ENCODE measurements at regions not wholly inside any gene's neighbourhood (a gene's known extent, or its start where the extent isn't known, plus 50 kb on each side); places are given as distances from the start of the nearest gene placed in this dataset.
"Not testable (repeated sequence)": the region's sequence is repeated elsewhere in the genome, so short reads cannot be mapped to it uniquely, and the experiment has no call there.

DNA sequence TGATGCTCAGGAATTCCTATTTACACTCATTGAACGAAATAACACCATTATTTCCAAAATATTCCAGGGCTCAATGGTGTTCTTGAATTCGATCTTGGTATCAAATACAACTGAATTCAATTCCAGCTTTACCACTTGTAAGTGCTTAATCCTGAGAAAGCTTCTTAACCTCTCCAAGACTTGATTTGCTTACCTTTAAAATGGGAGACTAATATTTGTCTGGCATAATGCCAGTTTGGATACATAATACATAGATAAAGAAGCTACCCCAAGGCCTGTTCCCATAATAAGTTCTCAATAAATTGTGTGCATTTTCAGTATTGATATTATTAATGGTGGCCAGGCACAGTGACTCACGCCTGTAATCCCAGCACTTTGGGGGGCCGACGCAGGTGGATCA lies 368.9 kb upstream of the MAF start:
- DNase-seq = no peak

- DNase-seq = no peak
Observed at GRCh38 chr16:79966226-79966625, 365.7 kb upstream of the MAF start.

DNA sequence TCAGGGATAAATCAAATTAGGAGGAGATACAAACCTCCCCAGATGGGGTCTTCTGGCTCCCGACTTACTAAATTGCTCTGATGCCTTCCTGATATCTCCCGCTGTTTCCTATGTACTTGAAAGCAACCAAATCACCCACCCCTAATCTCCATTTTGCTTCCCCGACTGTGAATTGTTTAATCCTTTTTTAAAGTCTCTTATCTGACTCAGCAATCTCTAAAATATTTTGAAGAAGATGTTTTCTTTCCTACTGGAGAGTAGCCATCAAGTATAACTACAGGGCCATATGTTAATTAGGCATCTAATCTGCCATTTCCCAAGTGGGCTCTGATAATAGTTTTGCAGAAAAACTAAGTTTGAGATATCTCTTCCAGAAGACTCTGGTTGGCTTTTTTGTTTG lies 365.2 kb upstream of the MAF start:
- no peak for DNase-seq

DNA sequence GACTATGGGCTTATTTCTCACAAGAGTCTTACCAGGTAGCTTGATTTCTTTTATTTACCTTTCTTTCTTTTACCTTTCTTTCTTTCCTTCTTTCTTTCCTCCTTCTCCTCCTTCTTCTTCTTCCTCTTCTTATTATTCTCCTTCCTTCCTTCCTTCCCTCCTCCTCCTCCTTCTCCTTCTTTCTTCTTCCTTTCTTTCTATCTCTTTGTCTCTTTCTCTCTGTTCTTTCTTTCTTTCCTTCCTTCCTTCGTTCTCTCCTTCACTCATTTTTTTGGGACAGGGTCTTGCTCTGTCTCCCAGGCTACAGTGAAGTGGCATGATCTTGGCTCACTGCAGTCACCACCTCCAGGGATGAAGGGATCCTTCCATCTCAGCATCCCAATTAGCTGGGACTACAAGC lies 363.6 kb upstream of the MAF start:
- no peak for DNase-seq

DNA sequence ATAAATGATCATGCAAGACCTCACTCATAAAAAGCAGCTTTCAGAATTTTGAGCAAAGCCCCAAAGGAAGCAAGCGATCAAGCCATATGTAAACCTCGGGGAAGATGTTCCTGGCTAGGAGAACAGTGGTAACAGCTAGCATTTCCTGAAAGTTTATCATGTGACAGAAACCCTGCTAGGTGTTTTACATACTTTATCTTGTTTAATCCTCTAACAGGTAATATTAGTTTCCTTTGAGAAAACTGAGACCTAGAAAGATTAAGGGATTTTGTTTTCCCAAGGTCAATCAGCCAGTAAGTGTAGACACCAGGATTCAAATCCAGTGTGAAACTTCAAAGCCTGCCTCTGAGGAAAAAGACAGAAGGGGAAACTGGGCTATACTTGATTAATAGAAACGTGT lies 362.4 kb upstream of the MAF start:
- no peak for DNase-seq

- DNase-seq = no peak
Observed at GRCh38 chr16:79959226-79959625, 358.7 kb upstream of the MAF start.

DNA sequence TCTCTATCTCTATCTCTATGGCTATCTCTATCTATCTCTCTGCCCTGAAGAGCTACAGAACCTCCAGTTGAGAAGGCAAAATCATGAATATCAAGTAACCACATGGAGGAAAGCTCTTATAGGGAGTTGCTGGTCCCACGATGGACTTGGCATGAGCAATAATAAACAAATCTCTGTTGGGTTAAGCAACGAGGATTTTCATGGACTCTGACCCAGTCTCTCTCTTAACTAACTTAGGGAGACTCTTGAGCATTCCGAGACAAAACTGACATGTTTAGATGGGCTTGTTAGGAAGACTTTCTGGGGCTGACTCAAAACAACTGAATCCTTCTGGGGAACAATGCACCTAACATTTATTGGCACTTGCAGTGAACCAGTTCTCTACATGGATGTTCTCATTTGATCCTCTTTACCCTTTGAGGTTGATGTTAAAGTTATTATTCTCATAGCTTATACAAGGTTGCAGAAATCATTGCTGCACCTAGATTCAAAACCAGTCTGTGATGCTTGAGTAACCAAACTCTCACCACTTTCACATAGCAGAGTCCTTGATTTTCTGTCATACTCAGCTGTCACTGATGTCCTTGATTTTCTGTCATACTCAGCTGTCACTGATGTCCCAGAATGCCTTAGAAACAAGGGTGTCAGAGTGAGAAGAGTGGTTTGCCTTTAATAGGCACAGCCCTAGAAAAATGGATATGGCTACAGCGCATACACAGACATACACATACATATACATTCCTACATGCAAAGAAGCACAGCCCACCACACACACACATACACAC lies 354.6 kb upstream of the MAF start:
- DNase-seq = no peak

DNA sequence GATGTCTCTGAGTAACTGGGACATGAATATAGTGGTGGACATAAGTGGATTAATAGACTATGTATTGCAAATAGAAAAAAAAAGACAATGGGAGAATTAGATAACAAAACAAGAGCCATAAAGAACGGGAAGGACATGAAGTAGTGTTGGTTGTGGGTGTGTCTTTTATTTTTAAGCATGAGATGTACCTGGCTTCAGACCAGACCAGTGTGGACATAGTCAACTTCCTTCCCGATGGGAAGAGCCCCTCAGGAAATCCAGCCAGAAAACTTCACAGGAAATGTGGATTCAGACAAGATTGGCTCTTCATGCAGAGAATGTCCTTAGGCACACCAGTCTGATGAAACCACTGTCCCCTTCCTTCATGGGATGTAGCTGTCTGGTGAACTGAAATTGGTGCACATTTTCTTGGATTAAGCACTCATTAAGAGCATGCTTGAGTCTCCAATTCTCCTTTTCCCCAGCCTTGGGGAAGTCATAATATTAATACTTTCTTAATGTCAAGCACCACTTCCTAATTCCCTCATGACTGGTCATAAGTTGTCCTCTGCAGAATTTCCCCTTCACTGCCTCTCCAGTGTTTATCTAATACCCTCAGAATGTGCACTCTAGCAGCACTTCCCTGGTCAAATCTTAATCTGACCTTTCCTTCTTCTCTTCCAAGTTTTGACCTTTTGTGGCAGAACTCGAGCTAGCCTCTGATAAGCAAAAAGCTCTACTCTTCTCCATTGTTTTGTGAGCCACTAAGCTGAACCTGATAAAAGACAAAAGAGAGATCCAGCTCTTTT lies 350.6 kb upstream of the MAF start:
- no peak for DNase-seq

- DNase-seq = no peak
Observed at GRCh38 chr16:79949417-79949816, 348.9 kb upstream of the MAF start.

- DNase-seq = no peak
Observed at GRCh38 chr16:79947771-79948170, 347.2 kb upstream of the MAF start.

DNA sequence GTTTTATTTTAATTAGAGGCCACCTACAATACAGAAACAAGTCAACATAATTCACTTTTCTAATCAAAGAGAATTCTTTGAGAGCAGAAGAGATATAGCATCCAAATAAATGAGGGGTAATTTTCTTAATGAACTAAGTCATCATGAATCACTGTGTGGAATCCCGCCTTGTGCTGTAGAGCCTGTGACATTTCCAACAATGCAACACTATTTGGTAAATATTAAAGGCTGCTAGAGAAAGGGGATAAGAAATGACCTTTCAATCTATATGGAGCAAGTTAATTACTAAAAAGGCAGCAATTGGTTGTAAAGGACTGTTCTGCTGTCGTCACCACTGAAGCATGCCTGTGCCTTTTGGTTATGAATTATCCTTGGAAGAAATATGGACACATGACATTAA lies 345.7 kb upstream of the MAF start:
- no peak for DNase-seq

DNA sequence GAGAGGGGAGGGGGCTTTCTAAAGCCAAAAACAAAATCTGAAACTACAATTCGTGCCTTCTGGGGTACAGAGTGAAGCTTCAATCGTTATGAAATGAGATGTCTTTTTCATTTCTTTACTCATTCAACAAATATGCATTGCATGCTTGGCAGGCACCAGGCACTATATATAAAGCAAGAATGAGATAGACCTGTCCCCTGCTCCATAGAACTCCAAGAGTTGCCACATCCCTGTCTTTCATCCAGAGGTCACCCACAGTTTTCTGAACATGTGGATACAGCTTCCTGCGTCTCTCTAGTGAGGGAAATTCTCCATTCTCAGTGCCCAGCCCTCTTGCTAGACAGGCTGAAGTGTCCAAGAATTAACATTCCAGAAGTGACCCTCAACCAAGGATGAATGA lies 343.2 kb upstream of the MAF start:
- DNase-seq = no peak

DNA sequence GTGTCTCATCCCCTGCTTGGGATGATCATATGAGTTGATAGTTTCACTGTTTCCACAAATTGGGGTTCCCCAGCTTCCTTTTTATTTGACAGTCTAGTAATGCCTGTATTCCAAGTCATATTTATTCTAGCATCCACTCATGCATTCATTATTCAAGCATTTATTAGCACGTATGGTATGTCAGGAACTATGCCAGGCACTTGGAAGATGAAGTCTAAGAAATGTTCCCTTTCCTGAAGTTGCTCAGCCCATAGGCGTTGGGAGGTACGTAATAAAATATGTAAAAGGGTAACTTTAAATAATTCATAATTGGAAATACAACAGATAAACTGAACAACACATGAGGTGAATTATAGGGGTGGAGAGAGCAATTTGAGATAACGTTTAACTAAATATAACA lies 338.0 kb upstream of the MAF start:
- DNase-seq = no peak

- DNase-seq = not testable (repeated sequence)
Observed at GRCh38 chr16:79937671-79938070, 337.1 kb upstream of the MAF start.

GRCh38 chr16:79933603-79934002 lies 333.1 kb upstream of the MAF start:
- no peak for DNase-seq

GRCh38 chr16:79932572-79932971 lies 332.0 kb upstream of the MAF start:
- no peak for DNase-seq

DNA sequence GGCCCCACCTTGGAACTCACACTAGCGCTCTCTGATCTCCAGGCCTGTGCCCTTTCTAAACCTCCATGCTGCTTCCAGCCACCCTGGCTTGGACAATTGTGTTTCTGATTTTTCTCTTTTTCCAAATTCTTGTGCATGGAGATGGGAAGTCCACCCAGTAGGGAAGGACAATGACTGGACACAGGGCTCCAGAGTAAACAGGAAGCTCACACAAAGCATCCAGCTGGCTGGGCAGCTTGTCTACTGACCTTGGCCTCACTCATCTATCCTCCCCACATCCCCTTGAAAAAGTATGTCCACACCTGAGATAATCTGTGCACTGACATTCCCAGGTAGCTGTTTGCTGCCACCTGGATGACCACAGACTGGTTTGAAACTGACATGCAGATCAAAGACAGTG lies 331.2 kb upstream of the MAF start:
- no peak for DNase-seq

DNA sequence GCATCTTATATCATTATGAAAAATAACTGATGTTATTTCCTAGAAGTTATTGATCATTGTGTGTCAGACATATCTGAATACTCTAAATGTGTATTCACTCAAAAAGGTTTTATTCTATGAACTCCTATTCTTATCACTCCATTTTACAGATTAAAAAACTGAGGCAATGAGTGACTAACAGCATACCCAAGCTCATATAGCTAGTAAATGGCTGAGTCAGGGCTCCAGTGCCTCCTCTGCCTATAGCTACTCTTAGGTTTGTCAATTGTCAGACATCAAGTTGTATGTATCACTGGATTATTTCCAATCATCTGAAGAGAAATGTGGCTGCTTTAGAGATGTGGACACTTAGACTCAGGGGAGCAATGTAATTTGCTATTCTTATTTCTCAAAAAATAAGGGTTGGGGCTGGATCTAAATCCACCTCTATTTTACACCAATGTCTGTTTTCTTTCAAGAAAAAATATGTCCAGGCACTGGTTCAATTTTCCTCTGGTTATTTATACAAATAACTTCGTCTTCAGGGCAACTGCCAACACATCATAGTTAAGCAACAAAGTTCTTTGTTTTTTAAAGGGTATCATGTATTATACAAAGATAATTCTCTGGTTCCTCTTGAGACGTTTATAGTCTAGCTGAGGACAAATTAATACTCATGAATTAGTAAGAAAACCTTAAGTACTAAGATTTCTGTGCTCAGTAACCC lies 328.9 kb upstream of the MAF start:
- no peak for DNase-seq

- DNase-seq = no peak
Observed at GRCh38 chr16:79928142-79928873, 327.8 kb upstream of the MAF start.

GRCh38 chr16:79926451-79927205 lies 326.1 kb upstream of the MAF start:
- DNase-seq = no peak

DNA sequence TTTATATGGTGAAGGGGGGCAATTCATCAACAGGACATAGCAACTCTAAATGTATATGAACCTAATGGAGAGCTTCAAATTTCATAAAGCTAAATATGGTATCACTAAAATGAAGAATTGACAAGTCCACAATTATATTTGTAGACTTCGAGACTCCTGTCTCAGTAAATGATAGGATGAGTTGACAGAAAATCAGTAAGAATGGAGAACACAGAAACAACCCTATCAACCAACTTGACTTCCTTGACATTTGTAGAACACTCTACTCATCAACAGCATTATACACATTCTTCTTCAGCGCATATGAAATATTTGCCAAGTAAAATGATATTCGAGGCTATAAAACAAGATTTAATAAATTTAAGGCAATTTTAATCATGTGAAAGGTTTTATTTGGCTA lies 322.9 kb upstream of the MAF start:
- no peak for DNase-seq

- DNase-seq = no peak
Observed at GRCh38 chr16:79920685-79921084, 320.1 kb upstream of the MAF start.

All from MV-4-11 (cell line).